Fibroblast of the aortic adventitia (primary cell): ENCODE measurements at regions not wholly inside any gene's neighbourhood (a gene's known extent, or its start where the extent isn't known, plus 50 kb on each side); places are given as distances from the start of the nearest gene placed in this dataset.

Source experiments
- DNase-seq: peaks from one replicate; pipeline ENCODE4 v3.0.0-alpha.2; 2010; ENCODE audit warnings: low read depth
- H3K4me3 ChIP-seq: 2 replicates; pipeline ENCODE4 v1.5.1; 2011; ENCODE audit warnings: low read depth, mild to moderate bottlenecking, control low read depth, low read length, moderate library complexity
- TF ChIP-seq, protein P1 (sequence below): IDR thresholded peaks from 2 replicates; pipeline ENCODE4 v1.5.1; 2011; ENCODE audit warnings: mild to moderate bottlenecking, low read length, control low read depth, inconsistent platforms; ENCODE audit not compliant: insufficient read depth

GRCh38 chr2:185638771-185639170, 99.8 kb upstream of the FSIP2 start:
- no peak overlapping the region for H3K4me3 ChIP-seq
- TF ChIP-seq, protein P1, sequence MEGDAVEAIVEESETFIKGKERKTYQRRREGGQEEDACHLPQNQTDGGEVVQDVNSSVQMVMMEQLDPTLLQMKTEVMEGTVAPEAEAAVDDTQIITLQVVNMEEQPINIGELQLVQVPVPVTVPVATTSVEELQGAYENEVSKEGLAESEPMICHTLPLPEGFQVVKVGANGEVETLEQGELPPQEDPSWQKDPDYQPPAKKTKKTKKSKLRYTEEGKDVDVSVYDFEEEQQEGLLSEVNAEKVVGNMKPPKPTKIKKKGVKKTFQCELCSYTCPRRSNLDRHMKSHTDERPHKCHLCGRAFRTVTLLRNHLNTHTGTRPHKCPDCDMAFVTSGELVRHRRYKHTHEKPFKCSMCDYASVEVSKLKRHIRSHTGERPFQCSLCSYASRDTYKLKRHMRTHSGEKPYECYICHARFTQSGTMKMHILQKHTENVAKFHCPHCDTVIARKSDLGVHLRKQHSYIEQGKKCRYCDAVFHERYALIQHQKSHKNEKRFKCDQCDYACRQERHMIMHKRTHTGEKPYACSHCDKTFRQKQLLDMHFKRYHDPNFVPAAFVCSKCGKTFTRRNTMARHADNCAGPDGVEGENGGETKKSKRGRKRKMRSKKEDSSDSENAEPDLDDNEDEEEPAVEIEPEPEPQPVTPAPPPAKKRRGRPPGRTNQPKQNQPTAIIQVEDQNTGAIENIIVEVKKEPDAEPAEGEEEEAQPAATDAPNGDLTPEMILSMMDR = no peak
- no peak for DNase-seq

DNA sequence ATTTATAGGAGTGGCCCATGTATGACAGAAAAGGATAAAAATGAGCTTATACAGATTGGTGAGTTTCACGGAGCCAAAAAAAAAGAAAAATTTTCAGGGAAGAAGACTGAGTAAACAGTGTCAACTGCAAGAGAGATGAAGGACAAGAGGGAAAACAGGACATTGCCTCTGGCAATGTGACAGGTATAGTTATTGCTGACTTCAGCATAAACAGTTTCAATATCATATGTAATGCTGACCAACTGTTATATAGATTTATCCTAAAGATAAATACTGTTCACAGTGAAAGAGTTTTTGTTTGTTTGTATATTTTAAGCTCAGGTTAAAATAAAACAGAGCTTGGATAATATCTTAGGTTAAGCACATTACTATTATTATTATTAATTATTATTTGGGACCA, 98.0 kb upstream of the FSIP2 start:
- DNase-seq = no peak
- H3K4me3 ChIP-seq = no peak overlapping the region
- TF ChIP-seq, protein P1 = no peak

GRCh38 chr2:185643434-185643833, 95.2 kb upstream of the FSIP2 start:
- no peak overlapping the region for H3K4me3 ChIP-seq
- no peak for DNase-seq
- TF ChIP-seq, protein P1 = no peak

- H3K4me3 ChIP-seq = no peak overlapping the region
- TF ChIP-seq, protein P1 = no peak
- no peak for DNase-seq
Observed at GRCh38 chr2:185644828-185645227, 93.8 kb upstream of the FSIP2 start.

DNA sequence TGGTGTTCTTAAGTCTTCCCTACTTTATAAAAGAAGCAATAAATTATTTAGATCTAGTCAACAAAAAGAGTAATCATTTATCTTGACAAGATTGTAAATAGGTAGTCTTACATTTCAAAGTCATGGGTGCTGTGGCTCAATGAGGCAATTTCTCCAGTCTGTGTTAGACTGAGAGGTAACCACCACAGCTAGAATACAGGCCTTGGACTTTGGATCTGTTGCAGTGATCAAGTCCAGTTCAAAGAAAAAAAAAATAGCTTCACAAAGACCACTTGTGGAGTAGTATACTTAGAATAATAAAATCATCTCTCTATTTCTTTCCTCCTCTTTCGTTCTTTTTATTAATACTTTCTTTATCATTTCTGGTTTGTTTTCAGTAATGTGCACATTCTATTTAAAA, 93.1 kb upstream of the FSIP2 start:
- TF ChIP-seq, protein P1 = no peak
- H3K4me3 ChIP-seq = no peak overlapping the region
- no peak for DNase-seq

DNA sequence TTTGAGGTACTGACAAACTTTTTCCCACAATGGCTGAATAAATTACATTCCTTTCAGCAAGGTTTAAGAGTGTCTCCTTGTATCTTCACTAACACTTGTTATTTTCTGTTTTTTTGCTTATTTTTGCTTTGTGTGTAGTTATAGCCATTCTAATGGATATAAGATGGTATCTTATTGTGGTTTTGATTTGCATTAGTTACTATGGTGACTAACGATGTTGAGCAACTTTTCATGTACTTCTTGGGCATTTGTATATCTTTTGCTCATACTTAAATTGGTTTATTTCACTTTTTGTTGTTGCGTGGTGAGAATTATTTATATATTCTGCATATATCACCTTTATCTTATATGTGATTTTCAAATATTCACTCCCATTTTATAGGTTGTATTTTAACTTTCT, 79.9 kb upstream of the FSIP2 start:
- TF ChIP-seq, protein P1 = no peak
- no peak for DNase-seq
- no peak overlapping the region for H3K4me3 ChIP-seq

- no peak for DNase-seq
- no peak overlapping the region for H3K4me3 ChIP-seq
- TF ChIP-seq, protein P1 = no peak
Observed at GRCh38 chr2:185663811-185664210, 74.8 kb upstream of the FSIP2 start.
